ENCODE measurements at regions not wholly inside any gene's neighbourhood (a gene's known extent, or its start where the extent isn't known, plus 50 kb on each side); places are given as distances from the start of the nearest gene placed in this dataset.

DNA sequence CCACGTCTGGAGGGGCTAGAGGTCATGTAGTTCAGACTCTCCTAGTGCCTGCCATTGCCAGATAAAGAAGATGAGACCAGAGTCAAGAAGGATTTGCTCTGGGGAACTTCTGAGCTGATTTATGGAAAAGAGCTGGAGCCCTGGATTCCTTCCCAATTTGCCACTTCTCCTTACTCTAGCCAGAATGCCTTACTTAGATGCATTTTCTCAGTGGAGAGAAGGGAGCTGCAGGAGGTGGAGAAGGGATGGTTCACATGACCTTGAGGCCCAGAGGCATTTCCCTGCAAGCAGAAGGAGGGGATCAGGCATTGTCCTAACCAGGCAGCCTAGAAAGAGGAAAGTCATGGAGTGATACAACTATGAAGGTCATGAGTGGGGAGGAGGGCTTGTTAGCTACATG lies 122.2 kb downstream of the UNC5CL start:
- peaks cover 3% of the 10 kb centered on the region for H3K4me1 Mint-ChIP-seq (ENCODE audit: low read depth, unreplicated experiment)
- no peak overlapping the region for H3K27ac Mint-ChIP-seq (ENCODE audit: unreplicated experiment)
- H3K36me3 Mint-ChIP-seq (ENCODE audit: unreplicated experiment), result no peaks in the 10 kb centered on the region
- no peak overlapping the region for H3K4me3 Mint-ChIP-seq (ENCODE audit: unreplicated experiment)
- no peak for DNase-seq
- peaks cover 5% of the 10 kb centered on the region for H3K9me3 Mint-ChIP-seq (ENCODE audit: unreplicated experiment)
- TF ChIP-seq, protein P1, sequence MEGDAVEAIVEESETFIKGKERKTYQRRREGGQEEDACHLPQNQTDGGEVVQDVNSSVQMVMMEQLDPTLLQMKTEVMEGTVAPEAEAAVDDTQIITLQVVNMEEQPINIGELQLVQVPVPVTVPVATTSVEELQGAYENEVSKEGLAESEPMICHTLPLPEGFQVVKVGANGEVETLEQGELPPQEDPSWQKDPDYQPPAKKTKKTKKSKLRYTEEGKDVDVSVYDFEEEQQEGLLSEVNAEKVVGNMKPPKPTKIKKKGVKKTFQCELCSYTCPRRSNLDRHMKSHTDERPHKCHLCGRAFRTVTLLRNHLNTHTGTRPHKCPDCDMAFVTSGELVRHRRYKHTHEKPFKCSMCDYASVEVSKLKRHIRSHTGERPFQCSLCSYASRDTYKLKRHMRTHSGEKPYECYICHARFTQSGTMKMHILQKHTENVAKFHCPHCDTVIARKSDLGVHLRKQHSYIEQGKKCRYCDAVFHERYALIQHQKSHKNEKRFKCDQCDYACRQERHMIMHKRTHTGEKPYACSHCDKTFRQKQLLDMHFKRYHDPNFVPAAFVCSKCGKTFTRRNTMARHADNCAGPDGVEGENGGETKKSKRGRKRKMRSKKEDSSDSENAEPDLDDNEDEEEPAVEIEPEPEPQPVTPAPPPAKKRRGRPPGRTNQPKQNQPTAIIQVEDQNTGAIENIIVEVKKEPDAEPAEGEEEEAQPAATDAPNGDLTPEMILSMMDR (IDR thresholded peaks at IDR 0.05; ENCODE audit: partially characterized antibody, unreplicated experiment), result no peak
- H3K27me3 Mint-ChIP-seq (ENCODE audit: unreplicated experiment), result peaks cover 2% of the 10 kb centered on the region

DNA sequence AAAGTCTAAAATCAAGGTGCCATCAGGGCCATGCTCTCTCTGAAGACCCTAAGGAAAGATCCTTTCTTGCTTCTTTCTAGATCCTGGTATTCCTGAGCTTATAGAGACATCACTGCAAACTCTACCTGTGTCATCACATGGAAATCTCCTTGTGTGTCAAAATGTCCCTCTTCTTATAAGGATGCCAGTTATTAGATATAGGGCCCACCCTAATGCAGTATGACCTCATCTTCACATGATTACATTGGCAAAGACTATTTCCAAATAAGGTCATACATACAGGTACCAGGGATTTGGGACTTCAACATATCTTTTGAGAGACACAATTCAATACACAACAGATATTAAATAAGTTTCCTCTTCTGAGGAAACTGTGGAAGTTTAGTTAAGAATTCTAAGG lies 123.9 kb downstream of the UNC5CL start:
- H3K4me1 Mint-ChIP-seq (ENCODE audit: low read depth, unreplicated experiment), result peaks cover 3% of the 10 kb centered on the region
- H3K9me3 Mint-ChIP-seq (ENCODE audit: unreplicated experiment), result peaks cover 5% of the 10 kb centered on the region
- no peak overlapping the region for H3K27ac Mint-ChIP-seq (ENCODE audit: unreplicated experiment)
- no peak for DNase-seq
- no peak overlapping the region for H3K4me3 Mint-ChIP-seq (ENCODE audit: unreplicated experiment)
- H3K36me3 Mint-ChIP-seq (ENCODE audit: unreplicated experiment), result no peaks in the 10 kb centered on the region
- H3K27me3 Mint-ChIP-seq (ENCODE audit: unreplicated experiment), result peaks cover 2% of the 10 kb centered on the region
- TF ChIP-seq, protein P1 (IDR thresholded peaks at IDR 0.05; ENCODE audit: partially characterized antibody, unreplicated experiment), result no peak

DNA sequence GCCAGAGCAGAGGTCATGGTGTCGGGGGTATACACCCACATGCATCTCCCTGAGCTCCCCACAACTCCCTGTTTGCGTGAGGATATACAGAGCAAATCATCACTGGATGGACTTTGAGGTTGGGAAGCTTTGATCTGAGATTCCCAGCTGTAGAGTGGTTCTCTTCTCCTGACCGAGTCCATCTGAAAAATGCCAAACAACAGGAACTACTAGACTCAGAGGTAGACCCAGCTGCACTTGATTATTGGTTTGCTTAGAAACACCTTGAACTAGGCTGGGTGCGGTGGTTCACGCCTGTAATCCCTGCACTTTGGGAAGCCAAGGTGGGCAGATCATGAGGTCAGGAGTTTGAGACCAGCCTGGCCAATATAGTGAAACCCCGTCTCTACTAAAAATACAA lies 125.0 kb downstream of the UNC5CL start:
- Mint-ChIP-seq H3K27ac (ENCODE audit: unreplicated experiment) (no peak overlapping the region), H3K27me3 (ENCODE audit: unreplicated experiment) (peaks cover 2% of the 10 kb centered on the region), H3K4me3 (ENCODE audit: unreplicated experiment) (no peak overlapping the region), H3K4me1 (ENCODE audit: low read depth, unreplicated experiment) (peaks cover 3% of the 10 kb centered on the region), H3K9me3 (ENCODE audit: unreplicated experiment) (peaks cover 4% of the 10 kb centered on the region), H3K36me3 (ENCODE audit: unreplicated experiment) (no peaks in the 10 kb centered on the region)
- TF ChIP-seq, protein P1 (IDR thresholded peaks at IDR 0.05; ENCODE audit: partially characterized antibody, unreplicated experiment), result no peak
- no peak for DNase-seq

DNA sequence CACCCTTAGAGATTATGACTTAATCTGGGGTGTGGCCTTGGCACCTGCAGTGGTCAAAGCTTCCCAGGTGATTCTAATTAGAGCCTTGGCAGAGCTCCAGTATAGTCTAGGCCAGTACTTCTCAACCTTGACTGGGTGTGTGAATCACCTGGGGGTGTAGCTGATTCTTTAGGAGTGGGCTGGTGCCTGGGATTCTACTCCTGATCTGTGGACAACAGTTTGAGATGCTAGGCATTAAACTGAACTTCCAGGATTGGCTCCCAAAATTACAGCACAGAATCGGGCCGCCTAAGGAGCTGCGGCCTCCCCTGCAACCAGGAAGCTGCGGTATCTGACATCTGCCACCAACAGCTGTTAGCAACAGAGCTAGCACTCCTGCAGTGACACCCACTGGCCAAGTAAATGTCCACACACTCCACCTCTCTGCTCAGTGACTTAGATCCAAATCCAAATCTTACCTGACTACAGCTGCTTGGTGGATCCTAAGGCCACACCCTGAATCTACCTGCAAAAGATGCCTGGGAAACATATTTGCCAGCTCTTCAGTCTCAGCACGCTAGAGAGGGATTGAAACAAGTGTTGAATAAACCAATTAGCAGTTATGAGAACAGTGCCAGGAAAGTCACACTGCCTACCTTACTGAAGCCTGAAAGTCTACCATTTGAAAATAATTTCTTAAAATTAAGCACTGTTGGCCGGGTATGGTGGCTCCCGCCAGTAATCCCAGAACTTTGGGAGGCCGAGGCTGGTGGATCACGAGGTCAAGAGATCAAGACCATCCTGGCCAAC lies 126.7 kb downstream of the UNC5CL start:
- peak overlapping the region; percentile 28 for H3K27ac Mint-ChIP-seq (ENCODE audit: unreplicated experiment)
- no peaks in the 10 kb centered on the region for H3K36me3 Mint-ChIP-seq (ENCODE audit: unreplicated experiment)
- TF ChIP-seq, protein P1 (IDR thresholded peaks at IDR 0.05; ENCODE audit: partially characterized antibody, unreplicated experiment), result peak; percentile 47
- H3K4me3 Mint-ChIP-seq (ENCODE audit: unreplicated experiment), result no peak overlapping the region
- DNase-seq, result peak; percentile 64
- H3K9me3 Mint-ChIP-seq (ENCODE audit: unreplicated experiment), result peaks cover 4% of the 10 kb centered on the region
- H3K4me1 Mint-ChIP-seq (ENCODE audit: low read depth, unreplicated experiment), result peaks cover 3% of the 10 kb centered on the region
- H3K27me3 Mint-ChIP-seq (ENCODE audit: unreplicated experiment), result peaks cover 5% of the 10 kb centered on the region

DNA sequence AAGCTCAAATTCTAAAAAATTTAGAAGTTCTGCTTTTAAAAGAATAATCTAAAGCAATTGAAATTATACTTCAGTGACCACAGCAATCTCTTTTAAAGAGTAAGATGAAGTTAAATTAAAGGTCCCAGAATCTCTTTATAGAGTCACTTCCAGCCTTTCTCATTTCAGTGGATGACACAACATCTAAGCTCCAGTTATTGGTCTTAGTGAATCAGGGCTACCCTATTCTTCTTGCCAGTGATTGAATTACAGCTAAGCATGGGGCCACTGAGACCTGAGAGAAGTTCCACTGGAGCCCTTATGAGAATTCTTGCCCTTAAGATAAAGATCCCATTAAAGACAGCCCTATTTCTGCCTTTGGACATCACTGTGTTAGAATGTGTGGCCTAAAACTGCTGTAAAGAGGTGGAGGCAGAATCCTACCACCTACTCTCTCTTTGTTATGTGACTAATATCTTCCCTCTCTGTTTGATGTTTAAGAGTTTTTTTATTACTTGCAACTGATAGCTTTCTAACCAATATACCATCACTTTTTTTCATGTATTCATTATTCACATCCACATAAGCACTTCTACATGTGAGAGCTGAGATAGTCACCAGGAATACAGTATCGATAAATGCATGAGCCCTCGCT lies 128.6 kb downstream of the UNC5CL start:
- H3K27me3 Mint-ChIP-seq (ENCODE audit: unreplicated experiment), result peaks cover 3% of the 10 kb centered on the region
- peaks cover 3% of the 10 kb centered on the region for H3K4me1 Mint-ChIP-seq (ENCODE audit: low read depth, unreplicated experiment)
- DNase-seq, result no peak
- no peak overlapping the region for H3K4me3 Mint-ChIP-seq (ENCODE audit: unreplicated experiment)
- H3K9me3 Mint-ChIP-seq (ENCODE audit: unreplicated experiment), result peaks cover 4% of the 10 kb centered on the region
- no peaks in the 10 kb centered on the region for H3K36me3 Mint-ChIP-seq (ENCODE audit: unreplicated experiment)
- H3K27ac Mint-ChIP-seq (ENCODE audit: unreplicated experiment), result no peak overlapping the region
- TF ChIP-seq, protein P1 (IDR thresholded peaks at IDR 0.05; ENCODE audit: partially characterized antibody, unreplicated experiment), result no peak

All from glutamatergic neuron (in vitro differentiated cells).